ENCODE measurements at regions not wholly inside any gene's neighbourhood (a gene's known extent, or its start where the extent isn't known, plus 50 kb on each side); places are given as distances from the start of the nearest gene placed in this dataset.

- DNase-seq (ENCODE audit: extremely low read depth, insufficient read length), result no peak
- no peak for TF ChIP-seq CTCF (IDR thresholded peaks at IDR 0.05; ENCODE audit: insufficient read depth, low read length, poor library complexity, severe bottlenecking)
- no peaks in the 10 kb centered on the region for H3K36me3 ChIP-seq (ENCODE audit: control insufficient read depth, insufficient read depth, low read length)
- no peaks in the 10 kb centered on the region for H3K27me3 ChIP-seq (replicated peaks; ENCODE audit: control insufficient read depth, insufficient read depth, low read length)
- no peak overlapping the region for H3K4me3 ChIP-seq (replicated peaks; ENCODE audit: low read depth, low read length)
Observed at GRCh38 chr20:10781526-10781925, 107.7 kb upstream of the JAG1 start.

- Histone ChIP-seq H3K4me3 (replicated peaks; ENCODE audit: low read depth, low read length) (no peak overlapping the region), H3K27me3 (replicated peaks; ENCODE audit: control insufficient read depth, insufficient read depth, low read length) (no peaks in the 10 kb centered on the region), H3K36me3 (ENCODE audit: control insufficient read depth, insufficient read depth, low read length) (no peaks in the 10 kb centered on the region)
- no peak for TF ChIP-seq CTCF (IDR thresholded peaks at IDR 0.05; ENCODE audit: insufficient read depth, low read length, poor library complexity, severe bottlenecking)
- no peak for DNase-seq (ENCODE audit: extremely low read depth, insufficient read length)
Observed at GRCh38 chr20:10783707-10784553, 110.1 kb upstream of the JAG1 start.

- no peak for DNase-seq (ENCODE audit: extremely low read depth, insufficient read length)
- no peak for TF ChIP-seq CTCF (IDR thresholded peaks at IDR 0.05; ENCODE audit: insufficient read depth, low read length, poor library complexity, severe bottlenecking)
- H3K36me3 ChIP-seq (ENCODE audit: control insufficient read depth, insufficient read depth, low read length), result no peaks in the 10 kb centered on the region
- no peaks in the 10 kb centered on the region for H3K27me3 ChIP-seq (replicated peaks; ENCODE audit: control insufficient read depth, insufficient read depth, low read length)
- no peak overlapping the region for H3K4me3 ChIP-seq (replicated peaks; ENCODE audit: low read depth, low read length)
Observed at GRCh38 chr20:10784554-10785183, 110.9 kb upstream of the JAG1 start.

GRCh38 chr20:10786678-10787077 is 112.9 kb upstream of the JAG1 start:
- DNase-seq (ENCODE audit: extremely low read depth, insufficient read length), result no peak
- H3K27me3 ChIP-seq (replicated peaks; ENCODE audit: control insufficient read depth, insufficient read depth, low read length), result no peaks in the 10 kb centered on the region
- no peak for TF ChIP-seq CTCF (IDR thresholded peaks at IDR 0.05; ENCODE audit: insufficient read depth, low read length, poor library complexity, severe bottlenecking)
- no peak overlapping the region for H3K4me3 ChIP-seq (replicated peaks; ENCODE audit: low read depth, low read length)
- H3K36me3 ChIP-seq (ENCODE audit: control insufficient read depth, insufficient read depth, low read length), result no peaks in the 10 kb centered on the region

- DNase-seq (ENCODE audit: extremely low read depth, insufficient read length), result no peak
- TF ChIP-seq CTCF (IDR thresholded peaks at IDR 0.05; ENCODE audit: insufficient read depth, low read length, poor library complexity, severe bottlenecking), result no peak
- no peaks in the 10 kb centered on the region for H3K36me3 ChIP-seq (ENCODE audit: control insufficient read depth, insufficient read depth, low read length)
- H3K4me3 ChIP-seq (replicated peaks; ENCODE audit: low read depth, low read length), result no peak overlapping the region
- H3K27me3 ChIP-seq (replicated peaks; ENCODE audit: control insufficient read depth, insufficient read depth, low read length), result no peaks in the 10 kb centered on the region
Observed at GRCh38 chr20:10788055-10788454, 114.3 kb upstream of the JAG1 start.
